Left lung (tissue), 4 donors: ENCODE measurements at regions not wholly inside any gene's neighbourhood (a gene's known extent, or its start where the extent isn't known, plus 50 kb on each side); places are given as distances from the start of the nearest gene placed in this dataset.

Source experiments
- ATAC-seq: fragments of 200-7000 bp; cut with Tn5 transposase; one replicate; pipeline ENCODE4 v1.9.1; 2020; ENCODE audit warnings: moderate library complexity
- DNase-seq, 4 donors: peaks; one replicate each; pipeline ENCODE4 v3.0.0-alpha.2; 2013 to 2020
- H3K27ac ChIP-seq, 2 donors: fragments of 200-600 bp; sonication (generic) in 1 of 2; one replicate each; pipeline versions ENCODE4 v1.5.0 to v1.8.0; 2020 to 2021
- H3K27me3 ChIP-seq, 2 donors: fragments of 200-600 bp; sonication (generic) in 1 of 2; one replicate each; pipeline versions ENCODE4 v1.5.0 to v1.8.0; 2020 to 2021
- H3K36me3 ChIP-seq, 2 donors: fragments of 200-600 bp; sonication (generic) in 1 of 2; one replicate each; pipeline versions ENCODE4 v1.5.0 to v1.8.0; 2020 to 2021
- H3K4me1 ChIP-seq, 2 donors: fragments of 200-600 bp; one replicate each; pipeline ENCODE4 v1.8.0; 2021
- H3K4me3 ChIP-seq, 2 donors: fragments of 200-600 bp; sonication (generic) in 1 of 2; one replicate each; pipeline versions ENCODE4 v1.5.0 to v1.8.0; 2020 to 2021; ENCODE audit warnings: mild to moderate bottlenecking in 1 of 2
- H3K9me3 ChIP-seq, 2 donors: fragments of 200-600 bp; sonication (generic) in 1 of 2; one replicate each; pipeline versions ENCODE4 v1.5.0 to v1.8.0; 2020 to 2021
- CTCF ChIP-seq, 2 donors: fragments of 200-600 bp; sonication (generic) in 1 of 2; IDR thresholded peaks; one replicate each; pipeline versions ENCODE4 v1.5.0 to v1.8.0; 2021; ENCODE audit warnings: antibody characterized with exemption in 2 of 2
- intact Hi-C, 2 donors: fragments of 100-400 bp; cut with DNase I; formaldehyde crosslinking; loops; one replicate each; pipeline versions ENCODE4 v1.11.2 to v1.14.2; 2022
- donor health status: DM: no; HTN: yes; CAD: no.
- donor health status: DM: no; HTN: no; CAD: no.

GRCh38 chr21:17433730-17434129 is 79.1 kb upstream of the CXADR start:
- ATAC-seq (no peak), DNase-seq (peak in 1 of 4 donors; percentile 38)
- TF ChIP-seq CTCF (IDR thresholded peaks at IDR 0.05), result no peak
- H3K4me1 ChIP-seq, result no peaks in the 10 kb centered on the region
- H3K4me3 ChIP-seq, result no peak overlapping the region
- intact Hi-C loops, result no loop called here
- no peaks in the 10 kb centered on the region for H3K9me3 ChIP-seq
- H3K36me3 ChIP-seq, result no peaks in the 10 kb centered on the region
- H3K27ac ChIP-seq, result no peak overlapping the region
- no peaks in the 10 kb centered on the region for H3K27me3 ChIP-seq

GRCh38 chr21:17435565-17436543 is 77.0 kb upstream of the CXADR start:
- Histone ChIP-seq H3K4me3 (no peak overlapping the region), H3K27me3 (no peaks in the 10 kb centered on the region), H3K9me3 (no peaks in the 10 kb centered on the region), H3K27ac (no peak overlapping the region), H3K36me3 (no peaks in the 10 kb centered on the region), H3K4me1 (no peaks in the 10 kb centered on the region)
- no peak for TF ChIP-seq CTCF (IDR thresholded peaks at IDR 0.05)
- intact Hi-C loops, result no loop called here
- no peak for DNase-seq
- ATAC-seq, result no peak

GRCh38 chr21:17436626-17437111 is 76.2 kb upstream of the CXADR start:
- Histone ChIP-seq H3K9me3 (no peaks in the 10 kb centered on the region), H3K27ac (no peak overlapping the region), H3K4me1 (no peaks in the 10 kb centered on the region), H3K27me3 (no peaks in the 10 kb centered on the region), H3K4me3 (no peak overlapping the region), H3K36me3 (no peaks in the 10 kb centered on the region)
- ATAC-seq (no peak), DNase-seq (no peak)
- intact Hi-C loops, result no loop called here
- TF ChIP-seq CTCF (IDR thresholded peaks at IDR 0.05), result no peak

- H3K9me3 ChIP-seq, result no peaks in the 10 kb centered on the region
- no peak overlapping the region for H3K27ac ChIP-seq
- no peaks in the 10 kb centered on the region for H3K4me1 ChIP-seq
- no peak for ATAC-seq
- no peak for TF ChIP-seq CTCF (IDR thresholded peaks at IDR 0.05)
- no peaks in the 10 kb centered on the region for H3K27me3 ChIP-seq
- no peaks in the 10 kb centered on the region for H3K36me3 ChIP-seq
- no peak overlapping the region for H3K4me3 ChIP-seq
- no peak for DNase-seq
- intact Hi-C loops, result no loop called here
Measured at GRCh38 chr21:17438635-17439034, 74.2 kb upstream of the CXADR start.

- intact Hi-C loops, result no loop called here
- DNase-seq (no peak), ATAC-seq (peak; percentile 19)
- Histone ChIP-seq H3K4me1 (no peaks in the 10 kb centered on the region), H3K9me3 (no peaks in the 10 kb centered on the region), H3K4me3 (no peak overlapping the region), H3K27me3 (no peaks in the 10 kb centered on the region), H3K36me3 (no peaks in the 10 kb centered on the region), H3K27ac (no peak overlapping the region)
- no peak for TF ChIP-seq CTCF (IDR thresholded peaks at IDR 0.05)
Measured at GRCh38 chr21:17440969-17441368, 71.9 kb upstream of the CXADR start.
